ENCODE measurements at regions not wholly inside any gene's neighbourhood (a gene's known extent, or its start where the extent isn't known, plus 50 kb on each side); places are given as distances from the start of the nearest gene placed in this dataset.

DNA sequence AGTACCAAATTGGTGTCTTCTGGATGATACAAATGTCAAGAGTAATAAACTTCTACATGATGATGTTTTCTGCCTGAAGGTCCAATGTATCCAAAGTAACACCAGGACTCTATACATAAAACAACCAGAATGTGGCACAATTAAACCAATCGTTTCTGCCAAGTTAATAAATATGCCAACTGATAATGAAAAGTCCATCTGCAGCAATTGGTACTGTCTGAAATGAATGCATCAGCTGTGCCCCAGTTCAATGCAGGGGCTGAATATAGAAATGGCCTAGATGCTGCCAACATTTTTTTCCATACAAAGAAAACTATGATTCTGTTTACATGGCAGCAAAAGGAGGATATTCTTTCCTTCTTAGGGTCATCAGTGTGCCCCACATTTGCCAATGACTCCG lies 137.2 kb upstream of the LSM8 start:
- TF ChIP-seq, protein P1, sequence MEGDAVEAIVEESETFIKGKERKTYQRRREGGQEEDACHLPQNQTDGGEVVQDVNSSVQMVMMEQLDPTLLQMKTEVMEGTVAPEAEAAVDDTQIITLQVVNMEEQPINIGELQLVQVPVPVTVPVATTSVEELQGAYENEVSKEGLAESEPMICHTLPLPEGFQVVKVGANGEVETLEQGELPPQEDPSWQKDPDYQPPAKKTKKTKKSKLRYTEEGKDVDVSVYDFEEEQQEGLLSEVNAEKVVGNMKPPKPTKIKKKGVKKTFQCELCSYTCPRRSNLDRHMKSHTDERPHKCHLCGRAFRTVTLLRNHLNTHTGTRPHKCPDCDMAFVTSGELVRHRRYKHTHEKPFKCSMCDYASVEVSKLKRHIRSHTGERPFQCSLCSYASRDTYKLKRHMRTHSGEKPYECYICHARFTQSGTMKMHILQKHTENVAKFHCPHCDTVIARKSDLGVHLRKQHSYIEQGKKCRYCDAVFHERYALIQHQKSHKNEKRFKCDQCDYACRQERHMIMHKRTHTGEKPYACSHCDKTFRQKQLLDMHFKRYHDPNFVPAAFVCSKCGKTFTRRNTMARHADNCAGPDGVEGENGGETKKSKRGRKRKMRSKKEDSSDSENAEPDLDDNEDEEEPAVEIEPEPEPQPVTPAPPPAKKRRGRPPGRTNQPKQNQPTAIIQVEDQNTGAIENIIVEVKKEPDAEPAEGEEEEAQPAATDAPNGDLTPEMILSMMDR (IDR thresholded peaks at IDR 0.05; ENCODE audit: low read depth, low read length, missing input control): no peak
- TF ChIP-seq YY1 (IDR thresholded peaks at IDR 0.05) (no peak), GABPA (IDR thresholded peaks at IDR 0.05 in 1 of 2, conservative IDR thresholded peaks at IDR 0.05 in 1 of 2) (no peak), RXRA (IDR thresholded peaks at IDR 0.05) (no peak), RAD21 (IDR thresholded peaks at IDR 0.05) (no peak)
- TF ChIP-seq, protein P2, sequence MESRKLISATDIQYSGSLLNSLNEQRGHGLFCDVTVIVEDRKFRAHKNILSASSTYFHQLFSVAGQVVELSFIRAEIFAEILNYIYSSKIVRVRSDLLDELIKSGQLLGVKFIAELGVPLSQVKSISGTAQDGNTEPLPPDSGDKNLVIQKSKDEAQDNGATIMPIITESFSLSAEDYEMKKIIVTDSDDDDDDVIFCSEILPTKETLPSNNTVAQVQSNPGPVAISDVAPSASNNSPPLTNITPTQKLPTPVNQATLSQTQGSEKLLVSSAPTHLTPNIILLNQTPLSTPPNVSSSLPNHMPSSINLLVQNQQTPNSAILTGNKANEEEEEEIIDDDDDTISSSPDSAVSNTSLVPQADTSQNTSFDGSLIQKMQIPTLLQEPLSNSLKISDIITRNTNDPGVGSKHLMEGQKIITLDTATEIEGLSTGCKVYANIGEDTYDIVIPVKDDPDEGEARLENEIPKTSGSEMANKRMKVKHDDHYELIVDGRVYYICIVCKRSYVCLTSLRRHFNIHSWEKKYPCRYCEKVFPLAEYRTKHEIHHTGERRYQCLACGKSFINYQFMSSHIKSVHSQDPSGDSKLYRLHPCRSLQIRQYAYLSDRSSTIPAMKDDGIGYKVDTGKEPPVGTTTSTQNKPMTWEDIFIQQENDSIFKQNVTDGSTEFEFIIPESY (IDR thresholded peaks at IDR 0.05): no peak
- TF ChIP-seq, protein P3, sequence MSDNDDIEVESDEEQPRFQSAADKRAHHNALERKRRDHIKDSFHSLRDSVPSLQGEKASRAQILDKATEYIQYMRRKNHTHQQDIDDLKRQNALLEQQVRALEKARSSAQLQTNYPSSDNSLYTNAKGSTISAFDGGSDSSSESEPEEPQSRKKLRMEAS (IDR thresholded peaks at IDR 0.05): no peak
- TF ChIP-seq, protein P4, sequence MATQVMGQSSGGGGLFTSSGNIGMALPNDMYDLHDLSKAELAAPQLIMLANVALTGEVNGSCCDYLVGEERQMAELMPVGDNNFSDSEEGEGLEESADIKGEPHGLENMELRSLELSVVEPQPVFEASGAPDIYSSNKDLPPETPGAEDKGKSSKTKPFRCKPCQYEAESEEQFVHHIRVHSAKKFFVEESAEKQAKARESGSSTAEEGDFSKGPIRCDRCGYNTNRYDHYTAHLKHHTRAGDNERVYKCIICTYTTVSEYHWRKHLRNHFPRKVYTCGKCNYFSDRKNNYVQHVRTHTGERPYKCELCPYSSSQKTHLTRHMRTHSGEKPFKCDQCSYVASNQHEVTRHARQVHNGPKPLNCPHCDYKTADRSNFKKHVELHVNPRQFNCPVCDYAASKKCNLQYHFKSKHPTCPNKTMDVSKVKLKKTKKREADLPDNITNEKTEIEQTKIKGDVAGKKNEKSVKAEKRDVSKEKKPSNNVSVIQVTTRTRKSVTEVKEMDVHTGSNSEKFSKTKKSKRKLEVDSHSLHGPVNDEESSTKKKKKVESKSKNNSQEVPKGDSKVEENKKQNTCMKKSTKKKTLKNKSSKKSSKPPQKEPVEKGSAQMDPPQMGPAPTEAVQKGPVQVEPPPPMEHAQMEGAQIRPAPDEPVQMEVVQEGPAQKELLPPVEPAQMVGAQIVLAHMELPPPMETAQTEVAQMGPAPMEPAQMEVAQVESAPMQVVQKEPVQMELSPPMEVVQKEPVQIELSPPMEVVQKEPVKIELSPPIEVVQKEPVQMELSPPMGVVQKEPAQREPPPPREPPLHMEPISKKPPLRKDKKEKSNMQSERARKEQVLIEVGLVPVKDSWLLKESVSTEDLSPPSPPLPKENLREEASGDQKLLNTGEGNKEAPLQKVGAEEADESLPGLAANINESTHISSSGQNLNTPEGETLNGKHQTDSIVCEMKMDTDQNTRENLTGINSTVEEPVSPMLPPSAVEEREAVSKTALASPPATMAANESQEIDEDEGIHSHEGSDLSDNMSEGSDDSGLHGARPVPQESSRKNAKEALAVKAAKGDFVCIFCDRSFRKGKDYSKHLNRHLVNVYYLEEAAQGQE (IDR thresholded peaks at IDR 0.05): no peak

Measured in liver (tissue), 3 donors.